T47D (cell line): ENCODE measurements at regions not wholly inside any gene's neighbourhood (a gene's known extent, or its start where the extent isn't known, plus 50 kb on each side); places are given as distances from the start of the nearest gene placed in this dataset.
"Not testable (repeated sequence)": the region's sequence is repeated elsewhere in the genome, so short reads cannot be mapped to it uniquely, and the experiment has no call there.

Source experiments
- DNase-seq, 2 experiments: peaks; one replicate each; pipeline versions ENCODE4 v3.0.0 to v3.0.0-alpha.2; 2011 to 2012; ENCODE audit warnings: low read depth in 1 of 2, low spot score in 1 of 2
- JUND ChIP-seq: IDR thresholded peaks from 2 replicates; pipeline ENCODE4 v1.6.1; 2012; ENCODE audit warnings: low read depth
- in situ Hi-C: cut with HindIII; loops from 2 replicates; pipeline ENCODE4 v1.10.0; 2016; ENCODE audit warnings: low sequenced_read_pairs, low pct_unique_long_range_greater_than_20kb

DNA sequence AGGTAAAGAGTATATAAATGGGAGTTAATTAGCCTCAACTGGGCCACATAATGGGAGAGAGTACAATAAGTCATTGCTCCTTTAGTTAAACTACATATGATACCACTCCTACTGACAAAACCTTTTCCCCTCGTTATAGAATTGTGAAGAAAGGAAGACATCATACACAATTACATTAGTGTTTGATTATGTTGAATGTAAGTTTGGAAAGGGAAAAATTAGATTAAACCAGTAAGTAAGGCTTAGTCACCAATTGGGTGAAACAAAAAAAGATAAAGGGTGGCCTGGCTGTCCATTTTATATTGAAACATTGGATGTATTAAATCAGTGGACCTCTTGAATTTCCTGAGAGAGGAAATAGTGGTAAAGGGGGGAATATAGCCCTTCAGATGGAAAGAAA is 464.3 kb upstream of the PAPPA start:
- TF ChIP-seq JUND = no peak
- in situ Hi-C loops = no loop called here
- no peak for DNase-seq

DNA sequence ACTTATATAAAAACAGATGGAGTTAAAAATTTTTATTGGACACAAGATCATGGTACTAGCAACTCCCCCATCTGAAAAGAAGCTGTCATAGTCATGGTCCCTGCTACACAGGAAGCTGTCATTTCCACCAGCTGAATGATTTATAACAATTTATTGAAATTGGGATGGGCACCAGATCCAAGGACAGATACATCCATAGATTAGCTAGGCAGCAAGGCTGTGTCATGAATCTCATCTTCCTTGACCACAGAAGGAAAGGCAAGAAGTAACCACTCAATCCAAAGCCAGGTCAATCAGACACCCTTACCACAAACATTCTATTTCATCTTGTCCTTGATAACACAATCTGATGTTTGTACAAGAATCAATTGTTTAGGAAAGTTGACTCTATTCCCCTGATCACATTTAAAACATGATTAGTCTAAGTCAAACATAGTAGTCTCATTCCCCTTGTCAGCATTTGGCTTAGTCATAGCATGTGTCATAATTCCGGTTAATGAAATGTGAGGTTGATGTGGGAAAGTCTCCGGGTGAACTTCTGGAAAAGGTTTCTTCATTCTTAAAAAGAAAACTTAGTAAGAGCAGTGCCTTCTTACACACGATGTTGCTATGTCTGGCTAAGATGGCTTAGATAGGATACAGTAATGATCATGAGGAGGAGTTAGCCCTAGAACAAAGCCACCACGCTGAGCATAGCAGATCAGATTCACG is 462.6 kb upstream of the PAPPA start:
- no peak for TF ChIP-seq JUND
- no peak for DNase-seq
- in situ Hi-C loops = no loop called here

DNA sequence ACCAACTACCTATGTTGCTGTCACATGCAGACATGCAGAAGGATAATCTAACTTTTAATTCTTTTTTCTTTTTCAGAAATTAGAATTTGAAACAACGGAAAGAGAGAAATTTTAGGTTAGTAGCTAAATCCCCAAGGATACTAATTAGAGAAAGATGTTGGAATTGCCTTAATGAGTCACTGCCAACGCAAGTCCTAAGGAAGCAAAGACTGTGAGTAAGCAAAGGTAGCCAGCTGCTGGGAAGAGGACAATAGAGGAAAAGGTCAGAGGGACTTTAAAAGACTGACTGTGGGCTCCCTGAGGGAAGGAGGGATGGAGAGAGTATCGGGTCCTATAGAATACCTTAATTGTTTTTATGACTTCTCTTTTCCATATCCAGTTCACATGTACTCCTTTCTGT is 461.9 kb upstream of the PAPPA start:
- in situ Hi-C loops = no loop called here
- DNase-seq = no peak
- TF ChIP-seq JUND = no peak

DNA sequence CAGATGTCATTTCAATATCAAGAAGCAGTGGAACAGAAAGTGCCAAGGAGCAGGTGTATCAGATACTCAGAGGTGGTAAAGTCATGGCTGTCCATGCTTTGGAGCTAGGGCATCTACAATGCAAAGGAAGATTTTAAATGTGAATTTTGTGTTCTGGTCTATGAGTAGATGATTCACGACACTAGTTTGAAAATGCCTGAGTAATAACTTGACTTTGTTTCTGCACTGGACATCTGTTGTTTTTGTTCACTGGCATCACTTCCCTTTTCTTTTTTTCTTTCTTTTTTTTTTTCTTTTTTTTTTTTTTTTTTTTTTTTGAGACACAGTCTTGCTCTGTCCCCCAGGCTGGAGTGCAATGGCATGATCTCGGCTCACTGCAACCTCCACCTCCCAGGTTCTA is 460.7 kb upstream of the PAPPA start:
- DNase-seq, in situ Hi-C loops: not testable (repeated sequence)

DNA sequence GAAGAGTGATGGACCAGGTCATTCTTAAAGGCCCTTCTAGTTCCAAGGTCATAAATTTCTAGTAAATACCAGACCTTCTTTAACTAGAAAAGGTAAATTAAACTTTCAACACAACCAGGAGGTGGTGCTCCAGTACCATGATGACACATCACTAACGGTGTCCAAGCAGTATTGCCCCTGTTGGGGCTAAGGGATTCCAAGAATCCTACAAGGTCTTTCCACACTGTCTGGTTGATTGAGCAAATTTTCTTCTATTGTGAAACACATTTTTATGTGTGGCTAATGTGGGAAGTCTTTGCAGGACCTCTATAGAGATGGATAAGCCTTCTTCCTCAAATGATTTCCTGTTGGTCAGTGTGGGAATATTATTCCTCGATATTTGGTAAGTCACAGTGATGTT is 459.6 kb upstream of the PAPPA start:
- in situ Hi-C loops = no loop called here
- DNase-seq = no peak
- TF ChIP-seq JUND = no peak

DNA sequence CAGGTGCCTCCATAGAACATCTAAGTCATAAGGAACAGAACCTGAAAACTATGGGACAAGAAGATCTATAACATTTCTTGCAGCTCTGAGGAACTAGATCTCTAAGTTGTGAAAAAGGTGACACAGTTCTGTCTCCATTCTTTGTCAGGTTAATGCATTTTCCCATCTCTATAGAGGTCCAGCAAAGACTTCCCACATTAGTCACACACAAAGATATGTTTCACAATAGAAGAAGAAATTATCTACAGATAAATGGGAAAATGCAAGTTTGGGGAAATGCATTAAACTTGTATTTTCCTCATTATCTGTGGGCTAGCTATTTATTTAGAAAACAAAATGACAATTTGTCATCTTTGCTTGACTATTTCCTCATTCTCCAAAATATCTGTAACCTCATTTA is 458.6 kb upstream of the PAPPA start:
- in situ Hi-C loops = no loop called here
- DNase-seq = no peak
- no peak for TF ChIP-seq JUND

DNA sequence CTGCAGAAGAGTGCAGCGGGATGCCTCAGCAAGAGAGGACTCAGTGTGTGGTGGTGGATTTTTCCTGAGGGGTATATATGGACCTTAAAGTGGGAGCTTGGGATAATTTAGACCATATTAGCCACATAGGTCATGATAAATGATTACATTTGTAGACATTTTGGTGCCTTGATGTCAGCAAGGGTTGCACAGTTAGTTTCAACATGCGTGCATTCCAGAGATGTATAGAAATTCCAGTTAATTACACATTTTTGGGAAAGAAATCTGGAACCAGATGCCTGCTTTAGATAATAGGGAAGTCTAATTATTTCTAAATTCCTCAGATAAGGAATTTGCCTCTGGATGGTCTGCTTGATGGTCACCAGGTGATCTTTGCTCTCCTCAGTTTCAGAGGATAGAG is 440.6 kb upstream of the PAPPA start:
- in situ Hi-C loops = no loop called here
- DNase-seq = no peak
- TF ChIP-seq JUND = no peak

DNA sequence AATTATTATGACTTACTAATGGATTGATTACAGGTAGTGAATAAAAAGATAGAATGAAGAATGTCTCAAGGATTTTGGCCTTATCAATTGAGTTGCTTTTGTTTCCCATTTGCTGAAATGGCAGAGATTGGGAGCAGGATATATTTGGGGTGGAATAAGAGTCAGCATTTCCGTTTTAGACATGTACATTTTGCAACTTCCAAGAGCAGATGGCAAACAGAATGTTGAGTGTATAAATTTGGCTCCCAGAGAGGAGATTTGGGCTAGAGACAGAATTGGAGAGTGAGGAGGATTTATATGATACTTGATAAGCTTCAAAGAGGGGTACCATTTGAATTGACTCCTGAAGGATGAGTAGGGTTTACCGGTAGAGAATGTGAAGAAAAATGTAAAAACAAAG is 437.9 kb upstream of the PAPPA start:
- in situ Hi-C loops = no loop called here
- no peak for TF ChIP-seq JUND
- no peak for DNase-seq

DNA sequence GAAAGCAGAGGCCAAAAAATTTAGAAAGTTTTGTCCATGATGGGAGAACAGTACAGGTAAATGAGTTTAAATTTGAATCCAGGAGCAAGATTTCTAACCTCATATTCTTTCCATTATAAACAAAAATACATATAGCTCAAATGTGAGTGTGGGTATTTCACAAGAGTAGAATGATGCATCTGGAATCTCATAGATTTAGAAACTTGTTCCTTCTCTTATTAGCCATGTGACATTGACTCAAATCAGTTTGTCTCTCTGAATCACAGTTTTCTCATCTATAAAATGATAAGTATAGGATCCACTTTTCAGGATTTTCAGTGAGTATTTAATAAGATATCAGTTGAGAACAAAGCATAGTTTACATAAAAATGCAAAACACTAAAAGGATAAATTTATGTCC is 436.3 kb upstream of the PAPPA start:
- DNase-seq = no peak
- no peak for TF ChIP-seq JUND
- in situ Hi-C loops = no loop called here

DNA sequence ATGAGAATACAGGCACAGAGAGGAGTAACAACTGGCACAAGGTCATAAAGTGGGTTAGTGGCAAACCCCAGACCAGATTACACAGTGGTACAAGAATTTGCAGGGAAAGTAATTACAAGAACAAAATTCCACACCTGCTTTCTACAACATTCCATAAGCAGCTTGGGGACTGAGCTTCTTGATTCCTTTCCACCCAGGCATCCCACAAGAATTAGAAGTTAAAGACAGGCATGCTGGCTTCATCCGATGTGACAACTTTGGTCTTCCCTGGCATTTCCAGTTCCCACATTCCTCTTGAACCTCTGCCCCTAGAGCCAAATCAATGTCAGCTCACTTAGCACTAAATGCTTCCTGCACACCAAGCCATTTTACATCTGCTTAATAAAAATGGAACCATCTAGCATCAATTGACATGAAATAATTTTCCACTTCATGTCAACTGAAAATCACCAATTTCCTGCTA is 435.8 kb upstream of the PAPPA start:
- TF ChIP-seq JUND = no peak
- in situ Hi-C loops = no loop called here
- DNase-seq = no peak

DNA sequence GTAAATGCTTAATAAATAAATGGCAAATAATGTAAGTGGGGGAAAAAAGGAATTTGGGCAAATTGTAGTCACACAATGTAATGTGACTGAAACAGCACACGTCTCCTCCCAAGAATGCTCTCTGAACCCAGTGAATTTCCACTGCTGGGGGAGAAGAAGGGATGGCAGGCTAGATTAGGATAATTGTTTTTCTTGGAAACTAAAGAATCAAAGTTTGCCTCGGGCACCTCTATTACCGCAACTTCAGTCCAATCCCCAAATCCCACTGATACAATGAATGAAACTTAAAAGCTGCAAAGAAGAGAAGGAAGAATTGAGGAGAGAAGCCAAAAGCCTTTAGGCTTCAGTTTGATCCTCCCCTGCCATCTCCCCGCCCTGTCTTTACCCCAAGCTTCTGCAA is 423.2 kb upstream of the PAPPA start:
- no peak for DNase-seq
- no peak for TF ChIP-seq JUND
- in situ Hi-C loops = no loop called here

DNA sequence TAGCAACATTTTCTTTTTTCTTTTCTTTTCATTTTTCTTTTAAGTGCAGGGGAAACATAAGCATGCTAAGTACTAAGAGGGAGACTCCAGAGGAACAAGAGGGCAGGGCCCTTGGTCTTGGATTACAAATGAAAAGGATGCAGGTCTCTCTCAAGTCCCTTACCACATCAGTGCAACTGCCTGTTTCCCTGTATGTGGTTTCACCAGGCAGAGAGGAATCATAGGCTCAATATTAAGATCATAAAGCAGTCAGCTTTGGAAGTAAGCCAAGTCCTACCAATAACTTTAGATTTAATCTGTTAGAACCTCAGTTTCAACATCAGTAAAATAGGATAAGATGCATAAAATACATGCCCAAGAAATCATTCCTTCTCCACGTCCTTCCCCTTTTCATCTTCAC is 422.7 kb upstream of the PAPPA start:
- DNase-seq = no peak
- in situ Hi-C loops = no loop called here
- no peak for TF ChIP-seq JUND

DNA sequence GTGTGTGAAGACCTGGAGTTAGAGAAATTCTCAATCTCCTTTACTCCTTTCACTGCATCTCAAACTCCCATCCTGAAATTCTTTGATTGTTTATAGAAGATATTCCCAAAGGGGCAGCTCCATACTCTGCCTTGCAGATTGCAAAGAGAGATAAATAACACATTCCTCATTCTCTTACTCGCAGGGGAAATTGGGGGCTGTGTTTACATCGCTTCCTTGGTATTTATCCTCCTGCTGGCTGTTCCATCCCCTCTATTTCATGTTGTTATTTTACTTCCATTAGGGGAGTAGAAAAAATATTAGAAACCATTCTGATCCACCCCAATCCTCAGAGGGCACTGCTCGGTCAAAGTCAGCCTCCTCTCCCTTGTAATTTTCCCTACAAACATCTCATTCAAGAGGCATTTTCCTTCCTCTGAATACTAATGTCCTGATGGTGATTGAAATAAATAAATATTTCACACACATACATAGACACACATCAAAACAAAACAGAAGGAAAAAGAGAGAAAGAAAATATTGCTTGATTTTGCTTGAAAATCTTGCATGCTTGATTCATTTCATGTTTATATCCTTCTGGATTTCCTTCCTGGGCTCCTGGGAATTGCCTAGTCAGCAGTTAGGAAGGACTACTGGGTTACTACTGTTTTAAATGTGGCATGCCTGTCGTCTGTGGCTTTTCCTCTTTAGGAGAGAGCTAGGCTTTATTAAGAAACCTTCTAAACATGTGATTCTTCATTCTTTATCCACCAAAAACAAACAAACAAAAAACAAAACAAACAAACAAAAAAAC is 420.1 kb upstream of the PAPPA start:
- DNase-seq = no peak
- in situ Hi-C loops = no loop called here
- TF ChIP-seq JUND = no peak
